NCI-H2107 (cell line): ENCODE measurements at regions not wholly inside any gene's neighbourhood (a gene's known extent, or its start where the extent isn't known, plus 50 kb on each side); places are given as distances from the start of the nearest gene placed in this dataset.

Experiments used
- DNase-seq: peaks from one replicate; lab custom pipeline; 2025; lab: John Stamatoyannopoulos, UW

- no peak for DNase-seq
Measured at GRCh38 chr15:96736384-96736783, 405.9 kb downstream of the NR2F2 start.

- no peak for DNase-seq
Measured at GRCh38 chr15:96737408-96737807, 406.9 kb downstream of the NR2F2 start.

GRCh38 chr15:96746665-96747064, 416.2 kb downstream of the NR2F2 start:
- no peak for DNase-seq

- no peak for DNase-seq
Measured at GRCh38 chr15:96747291-96747690, 416.8 kb downstream of the NR2F2 start.

- no peak for DNase-seq
Measured at GRCh38 chr15:96750361-96750760, 419.9 kb downstream of the NR2F2 start.

GRCh38 chr15:96756146-96756545, 425.6 kb downstream of the NR2F2 start:
- no peak for DNase-seq

- DNase-seq = no peak
Measured at GRCh38 chr15:96756656-96757055, 426.2 kb downstream of the NR2F2 start.

- no peak for DNase-seq
Measured at GRCh38 chr15:96762566-96762965, 432.1 kb downstream of the NR2F2 start.

GRCh38 chr15:96764501-96764900, 434.0 kb downstream of the NR2F2 start:
- no peak for DNase-seq

- no peak for DNase-seq
Measured at GRCh38 chr15:96764946-96765345, 434.4 kb downstream of the NR2F2 start.

GRCh38 chr15:96766366-96766765, 435.9 kb downstream of the NR2F2 start:
- DNase-seq = no peak

GRCh38 chr15:96767703-96768434, 437.4 kb downstream of the NR2F2 start:
- no peak for DNase-seq

- DNase-seq = no peak
Measured at GRCh38 chr15:96768435-96768789, 437.9 kb downstream of the NR2F2 start.

- DNase-seq = no peak
Measured at GRCh38 chr15:96771035-96771434, 440.5 kb downstream of the NR2F2 start.

- DNase-seq = no peak
Measured at GRCh38 chr15:96774216-96774615, 443.7 kb downstream of the NR2F2 start.

- no peak for DNase-seq
Measured at GRCh38 chr15:96783746-96784145, 453.2 kb downstream of the NR2F2 start.

GRCh38 chr15:96790004-96790403, 459.5 kb downstream of the NR2F2 start:
- DNase-seq = no peak

GRCh38 chr15:96792216-96792615, 461.7 kb downstream of the NR2F2 start:
- no peak for DNase-seq

- no peak for DNase-seq
Measured at GRCh38 chr15:96796841-96797240, 466.3 kb downstream of the NR2F2 start.

GRCh38 chr15:96801576-96802150, 471.2 kb downstream of the NR2F2 start:
- no peak for DNase-seq

GRCh38 chr15:96802611-96803255, 472.2 kb downstream of the NR2F2 start:
- DNase-seq = no peak

GRCh38 chr15:96804754-96805153, 474.3 kb downstream of the NR2F2 start:
- DNase-seq = no peak

- no peak for DNase-seq
Measured at GRCh38 chr15:96807361-96807760, 476.9 kb downstream of the NR2F2 start.

GRCh38 chr15:96817900-96818299, 487.4 kb downstream of the NR2F2 start:
- DNase-seq = no peak
